Superior temporal gyrus (tissue), 1 donor: ENCODE measurements at regions not wholly inside any gene's neighbourhood (a gene's known extent, or its start where the extent isn't known, plus 50 kb on each side); places are given as distances from the start of the nearest gene placed in this dataset.
A peak's percentile ranks its signal among the peaks of the same experiment; 100 is the strongest.

Experiments used
- DNase-seq: peaks from one replicate; pipeline ENCODE4 v3.0.0-alpha.2; 2016; ENCODE audit errors: extremely low spot score

- no peak for DNase-seq
These were observed 158.4 kb upstream of the IRX3 start for GRCh38 chr16:54444851-54445458.

- DNase-seq = no peak
These were observed 157.3 kb upstream of the IRX3 start for GRCh38 chr16:54443839-54444238.

GRCh38 chr16:54443352-54443751 lies 156.8 kb upstream of the IRX3 start:
- no peak for DNase-seq

GRCh38 chr16:54442864-54443263 lies 156.3 kb upstream of the IRX3 start:
- DNase-seq = no peak

GRCh38 chr16:54438469-54438868 lies 151.9 kb upstream of the IRX3 start:
- DNase-seq = no peak

GRCh38 chr16:54437921-54438320 lies 151.3 kb upstream of the IRX3 start:
- no peak for DNase-seq

- DNase-seq = no peak
These were observed 150.8 kb upstream of the IRX3 start for GRCh38 chr16:54437401-54437800.

- no peak for DNase-seq
These were observed 149.8 kb upstream of the IRX3 start for GRCh38 chr16:54436346-54436745.

GRCh38 chr16:54434859-54435258 lies 148.3 kb upstream of the IRX3 start:
- no peak for DNase-seq

- no peak for DNase-seq
These were observed 146.3 kb upstream of the IRX3 start for GRCh38 chr16:54432897-54433229.

- peak; percentile 21 for DNase-seq
These were observed 145.7 kb upstream of the IRX3 start for GRCh38 chr16:54431997-54432896.

GRCh38 chr16:54431041-54431996 lies 144.7 kb upstream of the IRX3 start:
- DNase-seq = no peak

- no peak for DNase-seq
These were observed 144.0 kb upstream of the IRX3 start for GRCh38 chr16:54430491-54431030.

- no peak for DNase-seq
These were observed 142.4 kb upstream of the IRX3 start for GRCh38 chr16:54429029-54429428.

GRCh38 chr16:54426553-54426849 lies 139.9 kb upstream of the IRX3 start:
- DNase-seq = no peak

GRCh38 chr16:54425681-54426552 lies 139.3 kb upstream of the IRX3 start:
- no peak for DNase-seq

GRCh38 chr16:54425068-54425467 lies 138.5 kb upstream of the IRX3 start:
- no peak for DNase-seq

GRCh38 chr16:54424043-54424451 lies 137.5 kb upstream of the IRX3 start:
- no peak for DNase-seq

- no peak for DNase-seq
These were observed 136.0 kb upstream of the IRX3 start for GRCh38 chr16:54422569-54422978.

GRCh38 chr16:54422159-54422558 lies 135.6 kb upstream of the IRX3 start:
- DNase-seq = no peak

GRCh38 chr16:54421220-54421619 lies 134.6 kb upstream of the IRX3 start:
- no peak for DNase-seq
